Muscle layer of colon (tissue), 2 donors: ENCODE measurements at regions not wholly inside any gene's neighbourhood (a gene's known extent, or its start where the extent isn't known, plus 50 kb on each side); places are given as distances from the start of the nearest gene placed in this dataset.

Source experiments
- H3K27ac ChIP-seq: one replicate; pipeline ENCODE4 v1.7.0; 2013; ENCODE audit warnings: low read depth, mild to moderate bottlenecking, low read length, moderate library complexity
- H3K27me3 ChIP-seq, 2 donors: one replicate each; pipeline ENCODE4 v1.7.0; 2013; ENCODE audit warnings: low read length in 2 of 2, mild to moderate bottlenecking in 2 of 2; ENCODE audit not compliant: insufficient read depth in 2 of 2, control insufficient read depth in 1 of 2
- H3K36me3 ChIP-seq: one replicate; pipeline ENCODE4 v1.7.0; 2013; ENCODE audit warnings: mild to moderate bottlenecking, low read length; ENCODE audit not compliant: insufficient read depth
- H3K4me1 ChIP-seq: one replicate; pipeline ENCODE4 v1.7.0; 2013; ENCODE audit warnings: mild to moderate bottlenecking, low read length; ENCODE audit not compliant: insufficient read depth
- H3K4me3 ChIP-seq, 2 donors: one replicate each; pipeline ENCODE4 v1.7.0; 2013; ENCODE audit warnings: low read length in 2 of 2, low read depth in 1 of 2, mild to moderate bottlenecking in 1 of 2, moderate library complexity in 1 of 2
- H3K9ac ChIP-seq: one replicate; pipeline ENCODE4 v1.7.0; 2013; ENCODE audit warnings: low read length
- H3K9me3 ChIP-seq: one replicate; pipeline ENCODE4 v1.7.0; 2013; ENCODE audit warnings: mild to moderate bottlenecking, low read length
- donor health status: abdominal sarcoma.
- donor health status: Adenocarcinoma of cecum.

DNA sequence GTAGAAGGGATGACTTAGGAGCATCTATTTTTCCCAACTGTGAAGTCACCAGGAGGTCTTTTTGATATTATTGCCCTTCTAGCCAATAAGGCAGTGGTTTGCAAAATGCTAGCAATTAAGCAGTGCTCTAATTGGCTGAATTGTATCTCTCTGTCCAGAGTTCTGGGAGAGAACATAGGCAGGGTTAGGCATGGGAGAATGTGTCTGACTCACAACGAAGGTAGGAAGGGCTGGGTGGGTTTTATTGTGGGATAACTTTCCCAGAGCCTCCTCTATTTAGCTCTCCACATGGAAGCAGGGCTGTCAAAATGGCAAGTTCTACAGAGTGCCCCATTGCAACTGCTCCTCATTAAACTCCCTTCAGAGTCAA, 415.9 kb upstream of the CADM1 start:
- Histone ChIP-seq H3K9ac (no peak overlapping the region), H3K4me3 (no peak overlapping the region), H3K9me3 (no peaks in the 10 kb centered on the region), H3K36me3 (no peaks in the 10 kb centered on the region), H3K27ac (no peak overlapping the region), H3K27me3 (no peaks in the 10 kb centered on the region), H3K4me1 (peaks cover 12% of the 10 kb centered on the region)

DNA sequence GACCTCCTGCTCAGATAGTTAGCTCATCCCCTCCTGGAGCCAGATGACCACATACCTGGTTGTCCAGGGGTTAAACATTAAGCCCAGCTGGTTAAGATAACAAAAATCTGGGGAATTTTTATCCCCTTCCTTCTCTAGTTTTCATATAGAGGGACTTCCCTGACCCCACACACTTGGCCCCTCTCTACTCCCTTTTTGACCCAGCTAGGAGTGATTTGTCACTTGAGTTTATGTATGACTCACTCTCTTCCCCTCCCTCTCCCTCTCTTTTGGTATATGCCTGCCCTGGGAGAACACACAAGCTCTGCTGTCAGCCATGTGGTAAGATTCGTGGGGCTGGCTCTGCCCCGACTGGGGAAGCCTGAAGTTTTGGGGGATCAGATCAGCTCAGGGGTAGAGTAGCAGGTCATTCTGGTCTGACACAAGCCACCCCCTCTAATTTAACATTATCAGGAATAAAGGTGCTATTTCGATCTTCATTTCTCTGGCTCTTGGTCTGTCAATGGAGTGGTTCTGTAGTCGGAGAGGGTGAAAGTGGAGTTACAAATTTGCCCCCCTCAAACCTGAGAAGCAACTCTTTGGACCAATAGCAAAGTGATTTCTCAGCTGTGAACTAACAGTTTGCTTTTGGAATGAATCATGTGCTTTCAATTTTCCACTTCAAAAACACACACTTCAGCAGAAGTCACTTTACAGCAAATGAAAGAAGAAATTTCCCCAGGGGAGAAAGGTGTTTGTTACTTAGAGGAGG, 415.3 kb upstream of the CADM1 start:
- no peaks in the 10 kb centered on the region for H3K9me3 ChIP-seq
- H3K27ac ChIP-seq: no peak overlapping the region

DNA sequence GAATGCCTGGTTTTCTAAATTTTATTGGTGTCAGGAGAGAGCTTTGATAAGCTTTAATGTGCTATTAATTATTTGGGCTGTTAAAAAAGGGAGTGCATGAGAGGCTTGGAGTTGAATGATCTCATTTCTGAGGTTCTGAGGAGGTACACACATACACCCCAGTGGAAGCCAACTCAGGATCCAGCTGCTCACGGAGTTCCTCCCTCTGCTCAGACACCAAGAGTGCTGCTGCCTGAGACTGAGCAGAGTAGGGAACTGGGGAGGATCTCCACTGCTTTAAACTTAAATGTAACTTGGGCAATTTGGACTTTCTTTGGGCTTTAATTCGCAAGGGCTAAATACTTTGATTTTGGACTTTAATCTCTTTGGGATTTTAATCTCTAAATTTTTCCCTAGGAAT, 414.4 kb upstream of the CADM1 start:
- H3K36me3 ChIP-seq: no peaks in the 10 kb centered on the region
- no peak overlapping the region for H3K4me3 ChIP-seq
- H3K9ac ChIP-seq: no peak overlapping the region
- H3K27ac ChIP-seq: no peak overlapping the region
- H3K9me3 ChIP-seq: no peaks in the 10 kb centered on the region
- no peaks in the 10 kb centered on the region for H3K27me3 ChIP-seq
- peaks cover 12% of the 10 kb centered on the region for H3K4me1 ChIP-seq

More for the DNA sequence above, 415.3 kb upstream of the CADM1 start:
- no peaks in the 10 kb centered on the region for H3K27me3 ChIP-seq
- H3K4me3 ChIP-seq: no peak overlapping the region
- no peaks in the 10 kb centered on the region for H3K36me3 ChIP-seq
- H3K9ac ChIP-seq: no peak overlapping the region
- H3K4me1 ChIP-seq: peaks cover 12% of the 10 kb centered on the region

DNA sequence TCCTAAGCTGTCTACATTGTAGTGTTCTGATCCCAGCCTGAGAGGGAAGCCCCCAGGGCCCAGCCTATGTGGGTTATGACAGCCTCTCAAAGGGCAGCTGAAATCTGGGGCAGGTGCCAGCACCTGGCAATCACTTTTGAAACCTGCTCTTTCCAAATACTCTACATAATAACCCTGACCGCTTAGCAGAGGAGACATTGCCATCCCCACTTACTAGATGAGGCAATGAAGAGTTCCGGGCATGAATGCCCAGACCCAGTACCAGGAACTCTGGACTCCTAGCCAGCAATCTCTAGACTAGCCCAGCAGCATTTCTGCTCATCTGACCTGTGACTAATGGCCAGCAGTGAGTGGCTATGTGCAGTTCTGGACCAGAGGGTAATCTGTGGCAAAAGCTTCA, 412.4 kb upstream of the CADM1 start:
- Histone ChIP-seq H3K36me3 (no peaks in the 10 kb centered on the region), H3K4me3 (no peak overlapping the region), H3K4me1 (peaks cover 12% of the 10 kb centered on the region), H3K27ac (no peak overlapping the region), H3K9me3 (no peaks in the 10 kb centered on the region), H3K27me3 (no peaks in the 10 kb centered on the region), H3K9ac (no peak overlapping the region)

DNA sequence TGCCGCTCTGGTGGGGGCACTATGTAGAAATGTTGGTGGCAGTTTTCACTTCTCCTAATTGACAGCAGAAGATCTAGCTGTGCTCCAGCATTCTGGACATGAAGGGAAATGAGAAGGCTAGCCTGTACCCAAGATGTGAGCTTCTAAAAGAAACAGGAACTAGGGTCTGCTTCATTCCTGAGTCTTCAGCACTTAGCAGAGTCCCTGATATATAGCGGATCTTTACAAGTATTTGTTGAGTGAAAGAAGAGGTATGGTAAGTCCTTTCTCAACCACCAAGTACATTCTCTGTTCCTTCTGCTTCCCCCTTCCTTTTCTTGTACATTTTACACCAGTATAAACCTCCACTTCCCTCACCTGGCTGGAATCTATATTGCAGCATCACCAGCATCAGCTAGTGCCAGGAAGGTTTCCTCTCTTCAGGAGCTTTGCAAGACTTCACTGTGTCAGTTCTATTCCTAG, 408.3 kb upstream of the CADM1 start:
- no peaks in the 10 kb centered on the region for H3K27me3 ChIP-seq
- H3K9ac ChIP-seq: no peak overlapping the region
- H3K4me3 ChIP-seq: no peak overlapping the region
- no peaks in the 10 kb centered on the region for H3K36me3 ChIP-seq
- no peaks in the 10 kb centered on the region for H3K9me3 ChIP-seq
- no peak overlapping the region for H3K27ac ChIP-seq
- H3K4me1 ChIP-seq: no peaks in the 10 kb centered on the region

DNA sequence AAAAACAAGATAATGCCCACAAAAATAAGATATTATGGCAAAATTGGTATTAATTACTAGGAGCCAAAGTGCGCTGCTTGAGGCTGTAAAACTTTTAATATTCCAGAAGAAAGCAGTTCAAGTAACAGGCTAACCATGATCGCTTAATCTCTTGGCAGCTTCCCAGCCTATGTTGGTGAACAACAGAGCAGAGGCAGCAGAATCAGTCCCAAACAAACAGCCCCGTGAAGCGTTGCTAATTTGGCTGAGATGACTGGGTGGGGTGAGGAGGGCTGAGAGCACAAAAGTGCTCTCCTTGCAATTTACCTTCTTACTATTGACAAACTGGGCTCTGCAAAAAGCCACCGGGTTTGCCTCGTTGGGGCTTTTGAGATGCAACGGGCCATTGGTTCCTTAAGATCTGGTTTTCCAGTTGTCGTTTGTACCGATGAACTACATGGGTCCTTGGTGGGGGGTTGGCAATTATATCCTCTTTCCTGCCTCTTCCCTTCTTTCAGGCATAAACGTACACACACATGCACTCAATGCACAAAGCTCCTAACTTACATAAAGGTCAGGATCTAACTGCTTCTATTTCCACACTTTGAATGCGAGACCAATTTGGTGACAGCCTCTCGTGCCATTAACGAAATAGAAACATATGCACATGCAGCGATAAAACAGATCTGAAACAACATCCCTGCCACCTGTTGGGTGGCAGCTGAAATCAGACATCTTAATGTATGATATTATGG, 407.6 kb upstream of the CADM1 start:
- Histone ChIP-seq H3K9ac (no peak overlapping the region), H3K36me3 (no peaks in the 10 kb centered on the region), H3K9me3 (no peaks in the 10 kb centered on the region), H3K27me3 (no peaks in the 10 kb centered on the region), H3K4me3 (no peak overlapping the region), H3K27ac (no peak overlapping the region), H3K4me1 (no peaks in the 10 kb centered on the region)

DNA sequence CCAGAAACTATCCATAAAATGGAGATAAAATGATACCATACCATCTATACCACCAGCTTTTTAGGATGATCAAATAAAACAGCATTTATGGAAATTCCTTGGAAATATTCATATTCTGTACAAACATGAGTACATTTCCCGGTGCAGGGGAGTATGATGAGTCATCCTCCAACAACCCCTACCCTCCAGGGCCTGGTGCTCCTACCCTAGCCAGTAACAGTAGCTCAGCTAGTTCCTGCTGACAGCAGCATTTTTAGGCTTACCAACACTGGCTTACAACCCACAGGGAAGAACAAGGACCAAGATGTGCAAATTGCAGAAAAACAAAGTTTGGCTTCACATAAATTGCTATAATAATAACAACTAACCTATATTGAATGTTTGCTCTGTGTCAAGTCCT, 406.2 kb upstream of the CADM1 start:
- H3K27ac ChIP-seq: no peak overlapping the region
- no peaks in the 10 kb centered on the region for H3K27me3 ChIP-seq
- H3K9me3 ChIP-seq: no peaks in the 10 kb centered on the region
- no peaks in the 10 kb centered on the region for H3K36me3 ChIP-seq
- no peak overlapping the region for H3K9ac ChIP-seq
- no peaks in the 10 kb centered on the region for H3K4me1 ChIP-seq
- no peak overlapping the region for H3K4me3 ChIP-seq

DNA sequence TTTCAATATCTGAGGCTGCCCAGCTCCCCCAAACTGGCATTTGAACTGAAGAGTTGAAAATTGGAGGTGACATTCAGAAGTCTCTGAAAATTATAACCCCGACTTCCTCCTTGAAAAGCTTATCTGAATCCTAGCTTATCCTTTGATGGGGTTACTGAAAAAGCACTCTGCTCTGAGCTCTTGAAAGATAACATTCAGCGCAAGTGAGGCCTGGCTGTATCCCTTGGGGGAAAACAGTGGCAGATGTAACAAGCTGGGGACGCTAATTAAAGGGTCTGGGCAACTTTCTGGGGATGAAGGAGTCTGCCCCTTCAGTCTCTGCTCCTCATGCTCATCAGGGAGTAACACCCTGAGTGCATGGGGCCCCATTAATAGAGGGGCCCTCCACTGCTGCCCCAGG, 402.0 kb upstream of the CADM1 start:
- H3K4me1 ChIP-seq: no peaks in the 10 kb centered on the region
- no peak overlapping the region for H3K9ac ChIP-seq
- no peaks in the 10 kb centered on the region for H3K9me3 ChIP-seq
- H3K36me3 ChIP-seq: no peaks in the 10 kb centered on the region
- no peak overlapping the region for H3K4me3 ChIP-seq
- H3K27ac ChIP-seq: no peak overlapping the region
- no peaks in the 10 kb centered on the region for H3K27me3 ChIP-seq

DNA sequence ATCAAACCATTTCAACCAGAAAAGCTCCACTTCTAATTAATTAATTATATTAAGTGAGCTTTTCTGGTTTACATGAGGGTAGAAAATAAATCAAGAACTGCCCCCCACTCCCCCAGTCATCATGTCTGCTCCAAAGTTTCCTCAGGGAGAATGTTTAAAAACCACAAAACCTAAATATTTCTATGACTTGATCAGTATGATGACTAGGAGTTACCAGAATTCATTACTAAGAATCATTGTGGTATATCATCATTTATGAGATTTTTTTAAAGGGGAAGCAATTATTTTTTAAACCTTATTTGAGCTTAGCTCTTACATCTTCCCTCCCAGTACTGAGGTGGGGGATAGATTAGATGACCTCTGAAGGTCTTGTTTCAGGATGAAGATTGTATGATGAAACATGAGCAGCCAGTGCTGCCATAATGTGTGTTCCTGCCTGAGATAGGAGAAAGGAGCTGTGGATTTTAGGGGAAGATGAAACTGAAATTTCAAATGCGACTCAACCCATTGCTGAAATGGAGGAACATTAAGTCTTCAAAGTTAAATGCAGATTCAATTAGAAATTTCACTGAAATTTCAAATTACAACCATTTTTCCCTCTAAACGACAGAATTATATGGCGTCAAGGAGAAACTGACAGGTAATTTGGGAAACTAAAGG, 401.3 kb upstream of the CADM1 start:
- H3K36me3 ChIP-seq: no peaks in the 10 kb centered on the region
- no peak overlapping the region for H3K9ac ChIP-seq

DNA sequence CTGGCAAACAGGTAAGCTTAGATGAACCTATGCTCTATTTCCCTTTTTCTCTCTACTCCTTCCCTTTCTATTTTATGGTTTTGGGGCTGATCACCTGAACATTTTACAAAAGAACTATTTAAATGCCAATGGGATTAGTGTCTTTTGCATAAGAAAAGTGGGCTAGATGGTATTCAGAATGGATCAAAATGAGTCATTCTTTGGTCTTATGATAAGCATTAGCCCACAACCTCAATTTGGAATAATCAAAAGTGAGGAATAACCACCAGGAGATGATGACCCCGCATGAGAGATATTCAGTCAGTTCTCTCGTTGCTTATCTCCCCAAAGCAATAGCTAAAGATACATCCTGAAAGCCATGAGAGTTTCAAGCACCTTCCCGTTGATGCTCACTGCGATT, 399.0 kb upstream of the CADM1 start:
- Histone ChIP-seq H3K9me3 (no peaks in the 10 kb centered on the region), H3K36me3 (no peaks in the 10 kb centered on the region), H3K4me3 (no peak overlapping the region)

More for the DNA sequence above, 401.3 kb upstream of the CADM1 start:
- Histone ChIP-seq H3K27ac (no peak overlapping the region), H3K4me3 (no peak overlapping the region), H3K27me3 (no peaks in the 10 kb centered on the region), H3K9me3 (no peaks in the 10 kb centered on the region), H3K4me1 (no peaks in the 10 kb centered on the region)

DNA sequence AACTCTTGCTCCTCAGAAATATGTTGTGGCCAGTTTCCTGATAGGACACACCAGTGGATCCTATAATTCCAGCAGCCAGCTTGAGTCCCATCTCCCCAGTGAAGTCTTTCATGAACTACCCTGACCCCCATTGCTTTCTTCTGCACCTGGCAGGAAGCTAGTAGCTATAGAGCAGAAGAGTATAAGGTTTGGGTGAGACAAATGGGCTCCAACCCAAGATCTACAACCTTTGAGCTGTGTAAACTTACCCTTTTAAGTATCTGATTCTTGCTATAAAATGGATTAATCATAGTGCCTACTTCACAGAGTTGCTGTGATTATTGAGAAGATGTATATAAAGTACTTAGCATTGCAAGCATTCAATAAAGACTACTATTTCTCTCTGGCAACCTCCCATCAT, 396.9 kb upstream of the CADM1 start:
- no peak overlapping the region for H3K27ac ChIP-seq
- no peaks in the 10 kb centered on the region for H3K36me3 ChIP-seq
- no peak overlapping the region for H3K9ac ChIP-seq
- no peak overlapping the region for H3K4me3 ChIP-seq
- H3K9me3 ChIP-seq: no peaks in the 10 kb centered on the region
- H3K27me3 ChIP-seq: no peaks in the 10 kb centered on the region
- no peaks in the 10 kb centered on the region for H3K4me1 ChIP-seq

More for the DNA sequence above, 399.0 kb upstream of the CADM1 start:
- H3K9ac ChIP-seq: no peak overlapping the region
- no peaks in the 10 kb centered on the region for H3K27me3 ChIP-seq
- H3K4me1 ChIP-seq: no peaks in the 10 kb centered on the region
- no peak overlapping the region for H3K27ac ChIP-seq
